ENCODE measurements at regions not wholly inside any gene's neighbourhood (a gene's known extent, or its start where the extent isn't known, plus 50 kb on each side); places are given as distances from the start of the nearest gene placed in this dataset.

DNA sequence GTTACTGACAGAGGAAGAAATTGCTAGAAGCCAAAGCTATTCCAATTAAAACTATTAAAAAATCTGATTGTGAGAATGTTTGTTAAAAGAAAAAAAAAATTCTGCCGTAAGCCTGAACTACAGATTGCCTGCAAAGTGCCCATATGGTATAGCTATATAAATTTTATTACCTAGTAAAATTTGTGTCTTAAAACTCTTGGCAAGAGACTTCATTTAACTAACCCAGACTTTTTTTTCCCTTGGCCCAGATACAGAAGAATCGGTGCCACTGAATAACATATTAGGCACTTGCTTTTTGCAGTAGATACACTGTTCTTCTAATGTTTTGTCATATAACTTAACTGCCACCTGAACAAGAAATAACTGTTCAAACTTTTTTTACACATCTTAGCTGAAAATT lies 125.5 kb downstream of the RPS29 start:
- no peak overlapping the region for H3K4me3 ChIP-seq (ENCODE audit: low read depth, low read length)
- no peak overlapping the region for H2AFZ ChIP-seq (ENCODE audit: insufficient read depth, low read length, poor library complexity)
- no peak overlapping the region for H4K8ac ChIP-seq (ENCODE audit: low read depth, low read length)
- WGBS (ENCODE audit: extremely low coverage, insufficient coverage, insufficient read length) = no CpG with 5 or more reads among the region's 2 CpGs
- no peaks in the 10 kb centered on the region for H3K9me3 ChIP-seq (ENCODE audit: insufficient read depth, low read depth, low read length)
- H3K27ac ChIP-seq (ENCODE audit: low read depth, low read length) = no peak overlapping the region
- DNase-seq = no peak
- no peak overlapping the region for H3K4ac ChIP-seq (ENCODE audit: low read depth, low read length)
- H3K23ac ChIP-seq (ENCODE audit: low read length) = no peak overlapping the region
- no peak overlapping the region for H4K91ac ChIP-seq (ENCODE audit: low read depth, low read length)
- no peak overlapping the region for H3K4me2 ChIP-seq (ENCODE audit: low read length)
- no peak overlapping the region for H2BK12ac ChIP-seq (ENCODE audit: low read length)
- no peak overlapping the region for H3K18ac ChIP-seq (ENCODE audit: low read length)
- no peaks in the 10 kb centered on the region for H3K36me3 ChIP-seq (ENCODE audit: control insufficient read depth in 1 of 2, insufficient read depth in 2 of 2, low read length in 2 of 2)
- no peaks in the 10 kb centered on the region for H3K79me1 ChIP-seq (ENCODE audit: low read length)
- no peak overlapping the region for H2BK5ac ChIP-seq (ENCODE audit: low read depth, low read length, poor library complexity)
- H3K14ac ChIP-seq (ENCODE audit: low read length) = no peak overlapping the region
- H3K27me3 ChIP-seq (ENCODE audit: insufficient read depth, low read length) = no peaks in the 10 kb centered on the region
- no peaks in the 10 kb centered on the region for H3K79me2 ChIP-seq (ENCODE audit: control insufficient read depth, insufficient read depth, low read length, poor library complexity)
- H3K4me1 ChIP-seq (ENCODE audit: control insufficient read depth in 1 of 2, insufficient read depth in 2 of 2, low read length in 2 of 2) = no peaks in the 10 kb centered on the region
- no peak overlapping the region for H3K9ac ChIP-seq (ENCODE audit: low read length)
- H4K12ac ChIP-seq (ENCODE audit: low read depth, low read length) = no peak overlapping the region
- H2AK5ac ChIP-seq (ENCODE audit: low read length) = no peak overlapping the region
- no peak overlapping the region for H2BK120ac ChIP-seq (ENCODE audit: insufficient read depth, low read length, poor library complexity)

DNA sequence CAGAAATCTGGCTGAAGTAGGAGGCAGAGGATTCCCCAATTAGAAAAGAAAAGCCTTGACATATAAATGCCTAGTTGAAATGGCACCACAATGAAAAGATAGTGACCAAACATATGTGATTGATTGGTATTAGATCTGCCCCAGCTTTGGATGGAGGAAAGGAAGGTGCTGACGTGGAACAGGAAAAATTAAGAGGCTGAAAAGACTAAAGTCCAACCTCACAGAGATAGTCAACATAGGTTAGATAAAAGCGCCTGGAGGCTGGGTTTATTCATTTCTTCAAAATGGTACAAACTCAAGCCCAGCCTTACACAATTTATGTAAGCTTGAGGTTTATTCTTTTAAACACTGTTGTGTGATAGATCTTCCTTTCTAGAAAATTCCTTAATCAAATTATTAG lies 129.6 kb downstream of the RPS29 start:
- no peak overlapping the region for H3K4me3 ChIP-seq (ENCODE audit: low read depth, low read length)
- no peak for DNase-seq
- H3K4ac ChIP-seq (ENCODE audit: low read depth, low read length) = no peak overlapping the region
- no peak overlapping the region for H3K18ac ChIP-seq (ENCODE audit: low read length)
- no peaks in the 10 kb centered on the region for H3K79me1 ChIP-seq (ENCODE audit: low read length)
- H4K12ac ChIP-seq (ENCODE audit: low read depth, low read length) = no peak overlapping the region
- no peak overlapping the region for H3K14ac ChIP-seq (ENCODE audit: low read length)
- no peak overlapping the region for H3K9ac ChIP-seq (ENCODE audit: low read length)
- no peaks in the 10 kb centered on the region for H3K79me2 ChIP-seq (ENCODE audit: control insufficient read depth, insufficient read depth, low read length, poor library complexity)
- no peak overlapping the region for H2AK5ac ChIP-seq (ENCODE audit: low read length)
- no peak overlapping the region for H2BK120ac ChIP-seq (ENCODE audit: insufficient read depth, low read length, poor library complexity)
- no peak overlapping the region for H3K27ac ChIP-seq (ENCODE audit: low read depth, low read length)
- no peak overlapping the region for H2AFZ ChIP-seq (ENCODE audit: insufficient read depth, low read length, poor library complexity)
- peaks cover 2% of the 10 kb centered on the region for H3K9me3 ChIP-seq (ENCODE audit: insufficient read depth, low read depth, low read length)
- H2BK5ac ChIP-seq (ENCODE audit: low read depth, low read length, poor library complexity) = no peak overlapping the region
- no peak overlapping the region for H4K8ac ChIP-seq (ENCODE audit: low read depth, low read length)
- WGBS (ENCODE audit: extremely low coverage, insufficient coverage, insufficient read length) = no CpG with 5 or more reads among the region's 2 CpGs
- H3K36me3 ChIP-seq (ENCODE audit: control insufficient read depth in 1 of 2, insufficient read depth in 2 of 2, low read length in 2 of 2) = no peaks in the 10 kb centered on the region
- H3K23ac ChIP-seq (ENCODE audit: low read length) = no peak overlapping the region
- no peak overlapping the region for H2BK12ac ChIP-seq (ENCODE audit: low read length)
- H3K4me1 ChIP-seq (ENCODE audit: control insufficient read depth in 1 of 2, insufficient read depth in 2 of 2, low read length in 2 of 2) = no peaks in the 10 kb centered on the region
- H4K91ac ChIP-seq (ENCODE audit: low read depth, low read length) = no peak overlapping the region
- no peak overlapping the region for H3K4me2 ChIP-seq (ENCODE audit: low read length)
- H3K27me3 ChIP-seq (ENCODE audit: insufficient read depth, low read length) = no peaks in the 10 kb centered on the region

DNA sequence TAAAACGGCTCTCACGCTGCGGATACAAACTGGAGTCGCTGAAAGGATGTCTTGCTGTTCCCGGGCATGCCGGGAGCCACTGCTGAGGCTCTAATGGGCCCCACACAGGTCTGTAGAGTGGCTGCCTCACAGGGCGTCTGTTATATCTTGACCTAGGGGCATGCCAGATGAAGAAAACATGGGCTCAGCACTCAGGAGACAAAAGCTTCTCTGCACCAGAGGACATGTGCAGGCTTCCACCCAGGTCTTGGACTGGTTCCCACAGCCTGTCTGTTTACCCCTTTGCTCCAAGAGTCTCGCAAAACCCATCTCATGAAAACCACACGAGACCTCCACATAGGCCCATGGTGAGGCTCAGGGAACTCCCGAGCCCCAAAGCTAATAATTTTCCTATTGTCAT lies 134.2 kb downstream of the RPS29 start:
- no peaks in the 10 kb centered on the region for H3K27me3 ChIP-seq (ENCODE audit: insufficient read depth, low read length)

DNA sequence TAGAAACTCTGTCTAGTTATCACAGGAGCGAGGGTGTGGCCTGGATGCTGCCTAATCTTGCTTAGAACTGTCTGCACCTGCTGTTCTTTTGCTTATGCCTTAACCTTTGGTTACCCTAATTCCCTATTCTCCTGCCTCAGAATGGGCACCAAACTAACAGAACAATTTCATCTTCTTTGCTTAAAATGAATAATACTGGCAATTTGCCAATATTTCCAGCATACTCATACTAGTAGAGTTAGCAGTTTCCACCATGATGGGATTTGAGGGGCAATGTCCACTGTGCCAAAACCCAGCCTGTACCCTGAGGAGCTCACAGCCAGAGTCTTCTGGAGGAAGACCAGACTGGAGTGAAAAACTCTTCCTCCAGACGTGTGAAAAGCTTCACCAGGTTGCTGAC lies 136.4 kb downstream of the RPS29 start:
- no peak overlapping the region for H2BK12ac ChIP-seq (ENCODE audit: low read length)
- no peak overlapping the region for H4K8ac ChIP-seq (ENCODE audit: low read depth, low read length)
- no peaks in the 10 kb centered on the region for H3K4me1 ChIP-seq (ENCODE audit: control insufficient read depth in 1 of 2, insufficient read depth in 2 of 2, low read length in 2 of 2)
- no peak overlapping the region for H3K14ac ChIP-seq (ENCODE audit: low read length)
- no peaks in the 10 kb centered on the region for H3K27me3 ChIP-seq (ENCODE audit: insufficient read depth, low read length)
- no peak overlapping the region for H3K4ac ChIP-seq (ENCODE audit: low read depth, low read length)
- H3K4me2 ChIP-seq (ENCODE audit: low read length) = no peak overlapping the region
- H3K27ac ChIP-seq (ENCODE audit: low read depth, low read length) = no peak overlapping the region
- H2BK5ac ChIP-seq (ENCODE audit: low read depth, low read length, poor library complexity) = no peak overlapping the region
- H4K91ac ChIP-seq (ENCODE audit: low read depth, low read length) = no peak overlapping the region
- H3K4me3 ChIP-seq (ENCODE audit: low read depth, low read length) = no peak overlapping the region
- H2BK120ac ChIP-seq (ENCODE audit: insufficient read depth, low read length, poor library complexity) = no peak overlapping the region
- H3K79me2 ChIP-seq (ENCODE audit: control insufficient read depth, insufficient read depth, low read length, poor library complexity) = no peaks in the 10 kb centered on the region
- WGBS (ENCODE audit: extremely low coverage, insufficient coverage, insufficient read length) = no CpG with 5 or more reads among the region's 2 CpGs
- no peak overlapping the region for H2AFZ ChIP-seq (ENCODE audit: insufficient read depth, low read length, poor library complexity)
- H2AK5ac ChIP-seq (ENCODE audit: low read length) = no peak overlapping the region
- no peaks in the 10 kb centered on the region for H3K36me3 ChIP-seq (ENCODE audit: control insufficient read depth in 1 of 2, insufficient read depth in 2 of 2, low read length in 2 of 2)
- H3K9ac ChIP-seq (ENCODE audit: low read length) = no peak overlapping the region
- H4K12ac ChIP-seq (ENCODE audit: low read depth, low read length) = no peak overlapping the region
- no peak overlapping the region for H3K18ac ChIP-seq (ENCODE audit: low read length)
- H3K9me3 ChIP-seq (ENCODE audit: insufficient read depth, low read depth, low read length) = peaks cover 2% of the 10 kb centered on the region
- no peak for DNase-seq
- H3K79me1 ChIP-seq (ENCODE audit: low read length) = no peaks in the 10 kb centered on the region
- no peak overlapping the region for H3K23ac ChIP-seq (ENCODE audit: low read length)

More for the DNA sequence above, 134.2 kb downstream of the RPS29 start:
- Histone ChIP-seq H2BK12ac (ENCODE audit: low read length) (no peak overlapping the region), H2BK5ac (ENCODE audit: low read depth, low read length, poor library complexity) (no peak overlapping the region), H3K4ac (ENCODE audit: low read depth, low read length) (no peak overlapping the region), H3K9ac (ENCODE audit: low read length) (no peak overlapping the region), H3K9me3 (ENCODE audit: insufficient read depth, low read depth, low read length) (peaks cover 2% of the 10 kb centered on the region), H3K4me2 (ENCODE audit: low read length) (no peak overlapping the region), H3K23ac (ENCODE audit: low read length) (no peak overlapping the region), H2AFZ (ENCODE audit: insufficient read depth, low read length, poor library complexity) (no peak overlapping the region), H4K8ac (ENCODE audit: low read depth, low read length) (no peak overlapping the region), H2AK5ac (ENCODE audit: low read length) (no peak overlapping the region), H3K4me3 (ENCODE audit: low read depth, low read length) (no peak overlapping the region), H3K18ac (ENCODE audit: low read length) (no peak overlapping the region), H3K79me2 (ENCODE audit: control insufficient read depth, insufficient read depth, low read length, poor library complexity) (no peaks in the 10 kb centered on the region), H3K36me3 (ENCODE audit: control insufficient read depth in 1 of 2, insufficient read depth in 2 of 2, low read length in 2 of 2) (no peaks in the 10 kb centered on the region), H4K12ac (ENCODE audit: low read depth, low read length) (no peak overlapping the region), H4K91ac (ENCODE audit: low read depth, low read length) (no peak overlapping the region), H3K14ac (ENCODE audit: low read length) (no peak overlapping the region), H2BK120ac (ENCODE audit: insufficient read depth, low read length, poor library complexity) (no peak overlapping the region), H3K79me1 (ENCODE audit: low read length) (no peaks in the 10 kb centered on the region), H3K27ac (ENCODE audit: low read depth, low read length) (no peak overlapping the region), H3K4me1 (ENCODE audit: control insufficient read depth in 1 of 2, insufficient read depth in 2 of 2, low read length in 2 of 2) (no peaks in the 10 kb centered on the region)
- no CpG with 5 or more reads among the region's 10 CpGs for WGBS (ENCODE audit: extremely low coverage, insufficient coverage, insufficient read length)
- no peak for DNase-seq
